Ascending aorta (tissue), 2 donors: ENCODE measurements at regions not wholly inside any gene's neighbourhood (a gene's known extent, or its start where the extent isn't known, plus 50 kb on each side); places are given as distances from the start of the nearest gene placed in this dataset.
"Not testable (repeated sequence)": the region's sequence is repeated elsewhere in the genome, so short reads cannot be mapped to it uniquely, and the experiment has no call there.

Source experiments
- DNase-seq, 2 donors: peaks; one replicate each; pipeline ENCODE4 v3.0.0-alpha.2; 2019; ENCODE audit warnings: low spot score in 2 of 2
- H3K27ac ChIP-seq, 2 donors: fragments of 200-600 bp; sonication (generic); one replicate each; pipeline ENCODE4 v1.5.1; 2016 to 2017; ENCODE audit warnings: mild to moderate bottlenecking in 1 of 2
- H3K27me3 ChIP-seq: fragments of 200-600 bp; sonication (generic); one replicate; pipeline ENCODE4 v1.5.1; 2017
- H3K36me3 ChIP-seq, 2 donors: fragments of 200-600 bp; sonication (generic); one replicate each; pipeline ENCODE4 v1.5.1; 2016
- H3K4me1 ChIP-seq, 2 donors: fragments of 200-600 bp; sonication (generic); one replicate each; pipeline ENCODE4 v1.5.1; 2016 to 2017; ENCODE audit warnings: mild to moderate bottlenecking in 1 of 2
- H3K4me3 ChIP-seq, 2 donors: fragments of 200-600 bp; sonication (generic); one replicate each; pipeline ENCODE4 v1.5.1; 2016 to 2017; ENCODE audit warnings: mild to moderate bottlenecking in 1 of 2
- H3K9me3 ChIP-seq, 2 donors: fragments of 200-600 bp; sonication (generic); one replicate each; pipeline ENCODE4 v1.5.1; 2016
- intact Hi-C: fragments of 100-400 bp; cut with DNase I; formaldehyde crosslinking; loops from one replicate; pipeline ENCODE4 v1.15.1; 2023
- TF ChIP-seq, protein P1 (sequence below), 3 experiments: fragments of 200-600 bp in 2 of 3; fragments of 450-650 bp in 1 of 3; sonication (generic) in 2 of 3; IDR thresholded peaks; one replicate each; pipeline ENCODE4 v1.5.1; 2016 to 2019; ENCODE audit warnings: antibody characterized with exemption in 3 of 3, mild to moderate bottlenecking in 1 of 3, moderate library complexity in 1 of 3

DNA sequence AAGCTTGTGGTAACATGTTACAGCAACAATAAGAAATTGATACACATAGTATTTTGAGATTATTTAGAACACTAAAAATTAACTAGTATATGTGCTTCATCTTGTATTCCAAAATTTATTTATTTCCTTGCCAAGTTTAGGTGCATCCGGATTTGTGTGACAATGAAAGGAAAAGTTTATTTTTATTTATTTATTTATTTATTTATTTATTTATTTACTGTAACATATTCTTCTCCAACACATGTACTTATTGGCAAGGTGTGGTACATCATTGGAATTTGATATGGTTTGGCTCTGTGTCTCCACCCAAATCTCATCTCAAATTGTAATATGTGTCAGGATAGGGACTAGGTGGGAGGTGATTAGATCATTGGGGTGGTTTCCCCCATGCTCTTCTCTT, 373.3 kb upstream of the EDIL3 start:
- Histone ChIP-seq H3K4me1 (no peaks in the 10 kb centered on the region), H3K36me3 (no peaks in the 10 kb centered on the region), H3K27me3 (no peaks in the 10 kb centered on the region), H3K4me3 (no peak overlapping the region), H3K9me3 (no peaks in the 10 kb centered on the region), H3K27ac (no peak overlapping the region)
- intact Hi-C loops, result no loop called here
- no peak for DNase-seq
- TF ChIP-seq, protein P1, sequence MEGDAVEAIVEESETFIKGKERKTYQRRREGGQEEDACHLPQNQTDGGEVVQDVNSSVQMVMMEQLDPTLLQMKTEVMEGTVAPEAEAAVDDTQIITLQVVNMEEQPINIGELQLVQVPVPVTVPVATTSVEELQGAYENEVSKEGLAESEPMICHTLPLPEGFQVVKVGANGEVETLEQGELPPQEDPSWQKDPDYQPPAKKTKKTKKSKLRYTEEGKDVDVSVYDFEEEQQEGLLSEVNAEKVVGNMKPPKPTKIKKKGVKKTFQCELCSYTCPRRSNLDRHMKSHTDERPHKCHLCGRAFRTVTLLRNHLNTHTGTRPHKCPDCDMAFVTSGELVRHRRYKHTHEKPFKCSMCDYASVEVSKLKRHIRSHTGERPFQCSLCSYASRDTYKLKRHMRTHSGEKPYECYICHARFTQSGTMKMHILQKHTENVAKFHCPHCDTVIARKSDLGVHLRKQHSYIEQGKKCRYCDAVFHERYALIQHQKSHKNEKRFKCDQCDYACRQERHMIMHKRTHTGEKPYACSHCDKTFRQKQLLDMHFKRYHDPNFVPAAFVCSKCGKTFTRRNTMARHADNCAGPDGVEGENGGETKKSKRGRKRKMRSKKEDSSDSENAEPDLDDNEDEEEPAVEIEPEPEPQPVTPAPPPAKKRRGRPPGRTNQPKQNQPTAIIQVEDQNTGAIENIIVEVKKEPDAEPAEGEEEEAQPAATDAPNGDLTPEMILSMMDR (IDR thresholded peaks at IDR 0.05), result no peak

DNA sequence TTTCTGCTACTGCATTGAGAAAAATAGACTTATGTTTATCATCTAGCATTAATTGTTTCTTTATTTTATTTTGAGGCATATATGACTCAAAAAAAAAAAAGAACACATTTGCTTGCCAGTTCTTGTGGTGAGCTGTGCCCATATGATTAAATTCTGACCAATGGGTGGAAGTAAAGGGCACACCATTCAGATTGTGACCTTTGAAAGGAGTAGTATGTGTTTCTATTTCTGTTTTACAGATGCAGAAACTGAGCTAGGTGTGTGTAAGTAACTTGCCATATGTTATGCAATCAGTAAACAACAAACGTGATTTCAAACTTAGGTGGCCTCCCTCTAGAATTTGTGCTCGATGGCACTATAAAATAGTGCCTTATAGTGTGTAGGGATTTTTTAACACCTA, 368.1 kb upstream of the EDIL3 start:
- intact Hi-C loops, result no loop called here
- Histone ChIP-seq H3K27me3 (no peaks in the 10 kb centered on the region), H3K4me1 (no peaks in the 10 kb centered on the region), H3K36me3 (no peaks in the 10 kb centered on the region), H3K4me3 (no peak overlapping the region), H3K27ac (no peak overlapping the region), H3K9me3 (no peaks in the 10 kb centered on the region)
- TF ChIP-seq, protein P1 (IDR thresholded peaks at IDR 0.05), result no peak
- DNase-seq, result no peak

DNA sequence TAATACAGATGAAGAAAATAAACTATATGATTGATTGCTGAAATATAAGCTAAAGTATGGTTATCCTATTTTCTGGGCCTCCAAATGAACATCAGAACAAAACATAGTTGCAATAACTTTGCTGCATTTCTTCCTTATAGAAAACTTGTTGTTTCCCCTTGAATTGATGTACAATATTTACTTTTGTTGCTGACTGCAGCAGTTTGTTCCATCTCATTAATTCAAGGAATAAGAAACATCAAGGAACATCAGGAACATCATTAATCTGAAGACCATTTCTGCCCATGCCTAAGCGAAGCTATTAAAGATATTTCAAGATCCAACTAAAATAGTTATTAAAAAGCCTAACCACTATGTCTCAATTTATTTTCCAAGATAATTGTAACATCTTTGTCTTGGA, 363.6 kb upstream of the EDIL3 start:
- intact Hi-C loops, result no loop called here
- no peaks in the 10 kb centered on the region for H3K4me1 ChIP-seq
- no peaks in the 10 kb centered on the region for H3K36me3 ChIP-seq
- H3K27me3 ChIP-seq, result no peaks in the 10 kb centered on the region
- H3K27ac ChIP-seq, result no peak overlapping the region
- no peaks in the 10 kb centered on the region for H3K9me3 ChIP-seq
- TF ChIP-seq, protein P1 (IDR thresholded peaks at IDR 0.05), result no peak
- H3K4me3 ChIP-seq, result no peak overlapping the region
- DNase-seq, result no peak

DNA sequence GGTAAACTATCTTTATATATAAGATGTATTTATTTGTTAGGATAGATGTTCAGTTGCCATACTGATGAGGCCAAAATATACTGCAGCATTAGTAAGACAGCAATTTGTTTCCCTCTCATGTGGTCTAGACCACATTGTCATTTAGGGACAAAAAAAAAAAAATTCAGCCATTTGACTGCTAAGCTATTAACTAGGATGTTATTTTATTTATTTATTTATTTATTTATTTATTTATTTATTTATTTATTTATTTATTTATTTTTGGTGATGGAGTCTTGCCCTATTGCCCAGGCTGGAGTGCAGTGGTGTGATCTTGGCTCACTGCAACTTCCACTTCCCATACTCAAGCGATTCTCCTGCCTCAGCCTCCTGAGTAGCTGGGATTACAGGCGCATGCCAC, 361.6 kb upstream of the EDIL3 start:
- H3K27ac ChIP-seq, H3K27me3 ChIP-seq, DNase-seq, H3K4me3 ChIP-seq, H3K4me1 ChIP-seq, H3K9me3 ChIP-seq, intact Hi-C loops, H3K36me3 ChIP-seq: not testable (repeated sequence)

DNA sequence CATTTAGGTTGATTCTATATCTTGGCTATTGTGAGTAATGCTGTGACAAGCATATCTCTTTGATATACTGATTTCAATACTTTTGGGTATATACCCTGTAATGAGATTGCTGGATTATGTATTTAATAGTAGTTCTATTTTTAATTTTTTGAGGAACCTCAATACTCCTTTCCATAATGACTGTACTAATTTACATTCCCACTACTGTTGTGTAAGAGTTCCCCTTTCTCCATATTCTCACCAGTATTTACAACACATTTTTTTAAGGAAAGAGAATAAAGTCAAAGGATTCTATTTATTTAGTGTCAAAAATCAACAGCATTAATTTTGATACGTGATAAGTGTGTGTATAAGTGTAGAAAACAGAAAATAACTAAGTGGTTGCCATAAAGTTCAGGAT, 356.4 kb upstream of the EDIL3 start:
- H3K27ac ChIP-seq, result no peak overlapping the region
- H3K27me3 ChIP-seq, result no peaks in the 10 kb centered on the region
- no peaks in the 10 kb centered on the region for H3K9me3 ChIP-seq
- DNase-seq, result no peak
- intact Hi-C loops, result no loop called here
- no peak overlapping the region for H3K4me3 ChIP-seq
- TF ChIP-seq, protein P1 (IDR thresholded peaks at IDR 0.05), result no peak
- no peaks in the 10 kb centered on the region for H3K36me3 ChIP-seq
- no peaks in the 10 kb centered on the region for H3K4me1 ChIP-seq

DNA sequence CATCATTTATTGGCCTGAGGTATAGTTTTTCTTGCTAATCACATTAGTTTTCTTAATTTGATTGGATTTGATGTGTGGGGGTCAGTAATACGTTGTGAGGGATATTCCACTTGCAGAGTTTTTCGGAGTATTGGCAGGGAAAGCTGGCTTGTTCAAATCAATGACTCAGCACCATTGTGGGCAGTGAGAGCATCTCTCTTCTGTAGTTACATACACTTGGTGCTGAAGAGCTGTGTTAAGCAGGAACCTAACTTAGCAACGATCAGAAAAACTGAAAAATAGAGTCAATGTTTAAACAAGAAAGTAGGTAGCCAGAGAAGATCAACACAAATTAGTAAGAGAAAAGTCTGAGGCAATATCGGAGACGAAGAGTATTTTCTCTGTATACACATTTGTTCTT, 344.6 kb upstream of the EDIL3 start:
- H3K4me3 ChIP-seq, result no peak overlapping the region

More for the DNA sequence above, 344.6 kb upstream of the EDIL3 start:
- intact Hi-C loops, result no loop called here
- Histone ChIP-seq H3K9me3 (no peaks in the 10 kb centered on the region), H3K27ac (no peak overlapping the region), H3K4me1 (no peaks in the 10 kb centered on the region), H3K27me3 (no peaks in the 10 kb centered on the region), H3K36me3 (no peaks in the 10 kb centered on the region)
- TF ChIP-seq, protein P1 (IDR thresholded peaks at IDR 0.05), result no peak
- DNase-seq, result no peak
